H1 (cell line): ENCODE measurements at regions not wholly inside any gene's neighbourhood (a gene's known extent, or its start where the extent isn't known, plus 50 kb on each side); places are given as distances from the start of the nearest gene placed in this dataset.

Source experiments
- BRCA1 ChIP-seq: IDR thresholded peaks from 2 replicates; pipeline ENCODE4 v1.6.1; 2012; ENCODE audit warnings: low read depth, low read length, improper control_type of control experiment
- CREB1 ChIP-seq: IDR thresholded peaks from 2 replicates; pipeline ENCODE4 v1.6.1; 2012; ENCODE audit warnings: inconsistent platforms
- EZH2 ChIP-seq: fragments of 200-600 bp; sonication (generic); IDR thresholded peaks from 2 replicates; pipeline ENCODE4 v1.7.1; 2012; ENCODE audit warnings: low read depth, mild to moderate bottlenecking, moderate library complexity, low read length, inconsistent platforms; ENCODE audit not compliant: severe bottlenecking
- POLR2A ChIP-seq, 2 experiments: IDR thresholded peaks; 1 replicate in 1 of 2; 2 replicates in 1 of 2; pipeline ENCODE4 v1.6.1; 2011; ENCODE audit warnings: low read depth in 2 of 2, low read length in 2 of 2, mild to moderate bottlenecking in 2 of 2; ENCODE audit errors: control extremely low read depth in 1 of 2
- SRF ChIP-seq: IDR thresholded peaks from 2 replicates; pipeline ENCODE4 v1.6.1; 2011; ENCODE audit warnings: mild to moderate bottlenecking, low read depth, low read length, moderate library complexity
- TAF1 ChIP-seq: IDR thresholded peaks from 2 replicates; pipeline ENCODE4 v1.6.1; 2011; ENCODE audit warnings: mild to moderate bottlenecking, low read depth, low read length
- TBP ChIP-seq: IDR thresholded peaks from 2 replicates; pipeline ENCODE4 v1.6.1; 2011; ENCODE audit warnings: low read depth, low read length, improper control_type of control experiment
- YY1 ChIP-seq: IDR thresholded peaks from 2 replicates; pipeline ENCODE4 v1.6.1; 2011; ENCODE audit warnings: low read depth, mild to moderate bottlenecking, low read length
- TF ChIP-seq, protein P1 (sequence below): IDR thresholded peaks from 2 replicates; pipeline ENCODE4 v1.6.1; 2011; ENCODE audit warnings: low read length, improper control_type of control experiment
- TF ChIP-seq, protein P2 (sequence below): fragments of 300-600 bp; sonication (generic); IDR thresholded peaks from 2 replicates; pipeline ENCODE4 v1.7.1; 2012; ENCODE audit warnings: low read length, moderate library complexity, mild to moderate bottlenecking, inconsistent platforms; ENCODE audit not compliant: insufficient replicate concordance

DNA sequence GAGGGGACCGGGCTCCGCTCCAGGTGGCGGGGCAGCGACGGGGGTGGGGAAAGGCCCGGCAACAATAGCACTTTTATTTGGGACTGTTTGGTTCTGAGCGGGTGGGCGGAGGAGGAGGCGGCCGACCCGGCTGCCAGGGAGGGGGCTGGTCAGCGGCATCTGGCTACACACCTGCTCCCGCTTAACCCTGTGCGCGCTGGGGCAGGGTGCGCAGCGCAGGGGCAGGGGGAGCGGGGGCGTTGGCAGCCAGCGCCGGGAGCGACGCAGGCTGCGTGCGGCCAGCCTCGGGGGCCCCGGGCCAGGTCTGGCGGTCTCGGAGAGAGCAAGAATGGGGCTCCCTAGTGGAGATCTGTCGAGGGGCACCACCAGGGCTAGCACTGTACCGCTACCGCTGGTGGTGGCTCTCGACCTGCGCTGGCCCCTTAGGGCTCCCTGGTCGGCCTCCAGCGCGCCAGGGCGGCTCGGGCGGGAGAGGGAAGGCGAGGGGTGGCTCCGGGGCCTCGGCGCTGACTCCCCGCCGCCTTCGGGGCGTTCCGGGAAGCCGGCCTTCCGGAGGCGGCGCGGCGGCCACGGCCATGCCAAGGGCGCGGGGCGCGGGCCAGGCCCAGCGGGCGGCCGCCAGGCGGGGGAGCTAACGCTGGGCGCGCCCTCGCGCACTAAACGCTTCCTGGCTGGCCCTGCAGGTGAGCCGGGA is 92.4 kb downstream of the NCR2 start (continued):
- TF ChIP-seq, protein P1, sequence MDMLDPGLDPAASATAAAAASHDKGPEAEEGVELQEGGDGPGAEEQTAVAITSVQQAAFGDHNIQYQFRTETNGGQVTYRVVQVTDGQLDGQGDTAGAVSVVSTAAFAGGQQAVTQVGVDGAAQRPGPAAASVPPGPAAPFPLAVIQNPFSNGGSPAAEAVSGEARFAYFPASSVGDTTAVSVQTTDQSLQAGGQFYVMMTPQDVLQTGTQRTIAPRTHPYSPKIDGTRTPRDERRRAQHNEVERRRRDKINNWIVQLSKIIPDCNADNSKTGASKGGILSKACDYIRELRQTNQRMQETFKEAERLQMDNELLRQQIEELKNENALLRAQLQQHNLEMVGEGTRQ: no peak
- 0 out of 2 replicates have a peak, but pooled peaks have one; percentile 11 for TF ChIP-seq CREB1
- TF ChIP-seq TBP: no peak
- TF ChIP-seq POLR2A (IDR thresholded peaks at IDR 0.05; ENCODE audit: control extremely low read depth in 1 of 2, low read depth in 2 of 2, low read length in 2 of 2): no peak
- TF ChIP-seq SRF: no peak
- 0 out of 2 replicates have a peak, but pooled peaks have one; percentile 2 for TF ChIP-seq YY1
- TF ChIP-seq TAF1: no peak
- no peak for TF ChIP-seq EZH2
- TF ChIP-seq BRCA1: no peak
- TF ChIP-seq, protein P2, sequence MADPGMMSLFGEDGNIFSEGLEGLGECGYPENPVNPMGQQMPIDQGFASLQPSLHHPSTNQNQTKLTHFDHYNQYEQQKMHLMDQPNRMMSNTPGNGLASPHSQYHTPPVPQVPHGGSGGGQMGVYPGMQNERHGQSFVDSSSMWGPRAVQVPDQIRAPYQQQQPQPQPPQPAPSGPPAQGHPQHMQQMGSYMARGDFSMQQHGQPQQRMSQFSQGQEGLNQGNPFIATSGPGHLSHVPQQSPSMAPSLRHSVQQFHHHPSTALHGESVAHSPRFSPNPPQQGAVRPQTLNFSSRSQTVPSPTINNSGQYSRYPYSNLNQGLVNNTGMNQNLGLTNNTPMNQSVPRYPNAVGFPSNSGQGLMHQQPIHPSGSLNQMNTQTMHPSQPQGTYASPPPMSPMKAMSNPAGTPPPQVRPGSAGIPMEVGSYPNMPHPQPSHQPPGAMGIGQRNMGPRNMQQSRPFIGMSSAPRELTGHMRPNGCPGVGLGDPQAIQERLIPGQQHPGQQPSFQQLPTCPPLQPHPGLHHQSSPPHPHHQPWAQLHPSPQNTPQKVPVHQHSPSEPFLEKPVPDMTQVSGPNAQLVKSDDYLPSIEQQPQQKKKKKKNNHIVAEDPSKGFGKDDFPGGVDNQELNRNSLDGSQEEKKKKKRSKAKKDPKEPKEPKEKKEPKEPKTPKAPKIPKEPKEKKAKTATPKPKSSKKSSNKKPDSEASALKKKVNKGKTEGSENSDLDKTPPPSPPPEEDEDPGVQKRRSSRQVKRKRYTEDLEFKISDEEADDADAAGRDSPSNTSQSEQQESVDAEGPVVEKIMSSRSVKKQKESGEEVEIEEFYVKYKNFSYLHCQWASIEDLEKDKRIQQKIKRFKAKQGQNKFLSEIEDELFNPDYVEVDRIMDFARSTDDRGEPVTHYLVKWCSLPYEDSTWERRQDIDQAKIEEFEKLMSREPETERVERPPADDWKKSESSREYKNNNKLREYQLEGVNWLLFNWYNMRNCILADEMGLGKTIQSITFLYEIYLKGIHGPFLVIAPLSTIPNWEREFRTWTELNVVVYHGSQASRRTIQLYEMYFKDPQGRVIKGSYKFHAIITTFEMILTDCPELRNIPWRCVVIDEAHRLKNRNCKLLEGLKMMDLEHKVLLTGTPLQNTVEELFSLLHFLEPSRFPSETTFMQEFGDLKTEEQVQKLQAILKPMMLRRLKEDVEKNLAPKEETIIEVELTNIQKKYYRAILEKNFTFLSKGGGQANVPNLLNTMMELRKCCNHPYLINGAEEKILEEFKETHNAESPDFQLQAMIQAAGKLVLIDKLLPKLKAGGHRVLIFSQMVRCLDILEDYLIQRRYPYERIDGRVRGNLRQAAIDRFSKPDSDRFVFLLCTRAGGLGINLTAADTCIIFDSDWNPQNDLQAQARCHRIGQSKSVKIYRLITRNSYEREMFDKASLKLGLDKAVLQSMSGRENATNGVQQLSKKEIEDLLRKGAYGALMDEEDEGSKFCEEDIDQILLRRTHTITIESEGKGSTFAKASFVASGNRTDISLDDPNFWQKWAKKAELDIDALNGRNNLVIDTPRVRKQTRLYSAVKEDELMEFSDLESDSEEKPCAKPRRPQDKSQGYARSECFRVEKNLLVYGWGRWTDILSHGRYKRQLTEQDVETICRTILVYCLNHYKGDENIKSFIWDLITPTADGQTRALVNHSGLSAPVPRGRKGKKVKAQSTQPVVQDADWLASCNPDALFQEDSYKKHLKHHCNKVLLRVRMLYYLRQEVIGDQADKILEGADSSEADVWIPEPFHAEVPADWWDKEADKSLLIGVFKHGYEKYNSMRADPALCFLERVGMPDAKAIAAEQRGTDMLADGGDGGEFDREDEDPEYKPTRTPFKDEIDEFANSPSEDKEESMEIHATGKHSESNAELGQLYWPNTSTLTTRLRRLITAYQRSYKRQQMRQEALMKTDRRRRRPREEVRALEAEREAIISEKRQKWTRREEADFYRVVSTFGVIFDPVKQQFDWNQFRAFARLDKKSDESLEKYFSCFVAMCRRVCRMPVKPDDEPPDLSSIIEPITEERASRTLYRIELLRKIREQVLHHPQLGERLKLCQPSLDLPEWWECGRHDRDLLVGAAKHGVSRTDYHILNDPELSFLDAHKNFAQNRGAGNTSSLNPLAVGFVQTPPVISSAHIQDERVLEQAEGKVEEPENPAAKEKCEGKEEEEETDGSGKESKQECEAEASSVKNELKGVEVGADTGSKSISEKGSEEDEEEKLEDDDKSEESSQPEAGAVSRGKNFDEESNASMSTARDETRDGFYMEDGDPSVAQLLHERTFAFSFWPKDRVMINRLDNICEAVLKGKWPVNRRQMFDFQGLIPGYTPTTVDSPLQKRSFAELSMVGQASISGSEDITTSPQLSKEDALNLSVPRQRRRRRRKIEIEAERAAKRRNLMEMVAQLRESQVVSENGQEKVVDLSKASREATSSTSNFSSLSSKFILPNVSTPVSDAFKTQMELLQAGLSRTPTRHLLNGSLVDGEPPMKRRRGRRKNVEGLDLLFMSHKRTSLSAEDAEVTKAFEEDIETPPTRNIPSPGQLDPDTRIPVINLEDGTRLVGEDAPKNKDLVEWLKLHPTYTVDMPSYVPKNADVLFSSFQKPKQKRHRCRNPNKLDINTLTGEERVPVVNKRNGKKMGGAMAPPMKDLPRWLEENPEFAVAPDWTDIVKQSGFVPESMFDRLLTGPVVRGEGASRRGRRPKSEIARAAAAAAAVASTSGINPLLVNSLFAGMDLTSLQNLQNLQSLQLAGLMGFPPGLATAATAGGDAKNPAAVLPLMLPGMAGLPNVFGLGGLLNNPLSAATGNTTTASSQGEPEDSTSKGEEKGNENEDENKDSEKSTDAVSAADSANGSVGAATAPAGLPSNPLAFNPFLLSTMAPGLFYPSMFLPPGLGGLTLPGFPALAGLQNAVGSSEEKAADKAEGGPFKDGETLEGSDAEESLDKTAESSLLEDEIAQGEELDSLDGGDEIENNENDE: no peak
